CD4-positive, alpha-beta T cell treated with Interleukin-17A for 1 hour (primary cell): ENCODE measurements at regions not wholly inside any gene's neighbourhood (a gene's known extent, or its start where the extent isn't known, plus 50 kb on each side); places are given as distances from the start of the nearest gene placed in this dataset.

Source experiments
- DNase-seq: peaks from one replicate; pipeline ENCODE4 v3.0.0-alpha.2; 2020

DNA sequence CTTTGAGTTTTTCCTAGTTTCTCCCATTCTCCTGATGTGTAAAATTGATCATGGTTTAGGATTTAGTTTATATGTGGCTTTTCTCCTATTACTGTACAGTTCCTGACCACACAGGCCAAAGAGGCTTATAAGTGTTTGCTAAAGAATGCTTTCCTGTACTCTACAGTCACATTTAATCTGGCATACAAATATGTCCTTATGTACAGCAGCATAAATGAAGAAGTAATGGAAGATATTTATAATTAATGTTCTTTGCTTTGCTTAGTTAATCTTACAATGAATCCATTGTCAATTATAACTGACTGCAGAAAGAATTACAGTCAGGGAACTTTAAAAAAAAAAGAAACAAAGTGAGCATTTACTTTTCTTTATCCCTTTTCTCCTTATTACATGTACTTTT is 293.9 kb downstream of the KCNC2 start:
- no peak for DNase-seq

DNA sequence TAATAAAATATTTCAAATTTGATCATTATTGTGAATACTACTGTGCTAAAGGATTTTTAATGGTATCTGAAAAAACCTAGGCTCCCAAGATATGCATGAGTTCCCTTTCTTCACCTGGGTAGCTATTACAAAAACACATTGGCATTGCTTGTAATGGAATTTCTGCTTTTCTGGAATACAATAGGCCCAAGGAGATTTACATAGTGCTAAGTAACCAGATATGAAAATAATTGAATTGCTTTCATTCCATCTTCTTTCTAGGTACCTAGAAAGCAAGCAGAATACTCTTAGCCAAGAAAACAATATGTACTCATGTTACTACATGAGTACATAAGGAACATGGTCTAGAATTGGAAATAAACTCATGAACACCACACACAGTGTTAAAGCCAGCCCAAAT is 291.9 kb downstream of the KCNC2 start:
- no peak for DNase-seq

GRCh38 chr12:74918291-74918690 is 291.3 kb downstream of the KCNC2 start:
- DNase-seq: no peak

DNA sequence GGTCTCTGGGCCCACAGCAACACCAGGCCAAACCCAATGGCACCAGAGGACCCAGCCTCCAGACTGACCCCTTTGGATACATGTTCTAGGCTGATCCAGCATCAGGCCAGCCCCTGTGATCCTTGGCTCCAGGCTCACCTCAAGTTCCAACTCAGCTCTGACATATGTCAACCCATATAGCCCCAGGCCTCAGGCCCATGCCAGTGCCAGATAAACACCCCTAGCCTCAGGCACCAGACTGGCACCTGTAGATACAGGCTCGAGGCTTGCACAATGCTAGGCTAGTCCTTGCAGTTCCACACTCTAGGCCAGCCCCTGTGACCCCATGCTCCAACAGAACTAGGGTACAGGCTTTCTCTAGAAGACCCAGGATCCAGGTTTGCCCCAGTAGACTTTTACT is 287.5 kb downstream of the KCNC2 start:
- no peak for DNase-seq

DNA sequence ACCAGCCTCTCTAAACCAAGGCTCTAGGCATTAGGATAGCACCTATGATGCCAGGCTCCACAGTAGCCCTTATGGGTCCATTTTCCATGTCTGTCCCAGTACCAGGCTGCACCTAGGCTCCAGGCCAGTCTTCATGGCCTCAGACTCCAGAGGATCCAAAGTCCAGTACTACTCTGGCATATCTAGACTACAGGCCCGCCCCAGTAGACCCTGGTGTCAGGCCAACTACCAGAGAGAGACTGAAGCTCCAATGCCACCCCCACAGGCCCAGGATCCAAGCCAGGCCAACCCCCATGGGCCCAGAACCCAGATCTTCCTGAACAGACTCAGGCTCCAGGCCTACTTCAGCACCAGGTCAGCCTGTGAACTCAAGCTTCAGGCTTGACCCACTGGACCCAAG is 287.0 kb downstream of the KCNC2 start:
- DNase-seq: no peak

- DNase-seq: no peak
Observed at GRCh38 chr12:74941670-74942069, 268.0 kb downstream of the KCNC2 start.

GRCh38 chr12:74945771-74946198 is 263.9 kb downstream of the KCNC2 start:
- no peak for DNase-seq

- DNase-seq: no peak
Observed at GRCh38 chr12:74953697-74954096, 255.9 kb downstream of the KCNC2 start.

GRCh38 chr12:74957231-74957630 is 252.4 kb downstream of the KCNC2 start:
- DNase-seq: no peak

DNA sequence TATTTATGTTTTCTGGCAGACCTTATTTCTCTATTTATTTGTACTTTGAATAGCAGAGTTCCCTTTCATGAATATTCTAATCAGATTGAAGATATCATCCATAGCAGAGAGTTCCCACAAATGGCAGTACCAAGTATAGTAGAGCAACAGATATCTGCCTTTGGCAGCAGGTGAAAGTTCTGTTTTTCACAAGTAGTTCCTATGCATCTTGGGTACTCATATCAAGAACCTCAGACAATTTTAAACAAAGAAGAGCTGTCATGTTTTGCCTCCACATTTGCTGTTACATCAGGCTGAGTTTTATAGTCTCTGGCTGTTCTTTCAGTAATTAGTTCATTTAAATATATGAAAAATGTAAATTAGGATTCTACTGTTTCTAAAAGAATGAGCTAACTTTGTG is 252.0 kb downstream of the KCNC2 start:
- DNase-seq: no peak

- DNase-seq: no peak
Observed at GRCh38 chr12:74959657-74960056, 250.0 kb downstream of the KCNC2 start.

DNA sequence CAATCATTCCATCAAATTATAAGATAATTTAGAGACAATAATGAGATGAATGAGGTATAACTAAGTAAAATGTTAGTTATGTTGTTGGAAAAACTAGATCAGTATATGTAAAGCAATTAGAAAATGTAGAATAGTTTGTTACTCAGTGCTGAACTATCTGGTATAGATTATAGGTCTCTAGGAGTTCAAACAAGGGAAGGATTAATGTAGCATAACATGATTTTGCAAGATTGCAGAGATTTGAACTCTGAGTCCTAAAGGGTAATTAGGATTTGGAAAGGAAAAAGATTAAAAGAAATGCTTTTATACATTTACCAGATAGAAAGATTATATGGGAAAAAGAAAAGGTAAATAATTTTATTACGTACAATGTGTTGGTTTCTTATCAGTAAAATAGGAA is 246.3 kb downstream of the KCNC2 start:
- DNase-seq: no peak

- DNase-seq: no peak
Observed at GRCh38 chr12:74963867-74964331, 245.7 kb downstream of the KCNC2 start.

- DNase-seq: no peak
Observed at GRCh38 chr12:74964390-74964789, 245.2 kb downstream of the KCNC2 start.

GRCh38 chr12:74971201-74971600 is 238.4 kb downstream of the KCNC2 start:
- no peak for DNase-seq

- no peak for DNase-seq
Observed at GRCh38 chr12:74977832-74978481, 231.7 kb downstream of the KCNC2 start.

DNA sequence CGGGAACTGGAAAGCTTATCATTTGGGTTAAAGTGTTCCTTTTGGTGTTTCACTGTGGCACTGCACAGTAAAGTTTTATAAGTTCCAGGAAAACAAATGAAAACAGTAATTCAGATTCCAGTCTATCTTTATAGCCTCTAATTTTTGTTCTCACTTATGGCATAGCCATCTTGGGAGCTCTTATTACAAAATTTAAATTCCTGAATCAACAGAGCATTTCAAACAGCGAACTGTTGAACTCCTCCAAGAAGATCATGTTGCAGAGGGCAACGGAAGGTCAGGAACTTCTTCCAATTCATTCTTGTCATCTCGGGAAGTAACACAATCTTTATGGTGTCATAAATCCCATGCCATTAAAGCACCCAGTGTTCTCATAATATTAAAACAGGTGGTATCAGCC is 229.1 kb downstream of the KCNC2 start:
- no peak for DNase-seq

- DNase-seq: no peak
Observed at GRCh38 chr12:74981541-74981940, 228.1 kb downstream of the KCNC2 start.

DNA sequence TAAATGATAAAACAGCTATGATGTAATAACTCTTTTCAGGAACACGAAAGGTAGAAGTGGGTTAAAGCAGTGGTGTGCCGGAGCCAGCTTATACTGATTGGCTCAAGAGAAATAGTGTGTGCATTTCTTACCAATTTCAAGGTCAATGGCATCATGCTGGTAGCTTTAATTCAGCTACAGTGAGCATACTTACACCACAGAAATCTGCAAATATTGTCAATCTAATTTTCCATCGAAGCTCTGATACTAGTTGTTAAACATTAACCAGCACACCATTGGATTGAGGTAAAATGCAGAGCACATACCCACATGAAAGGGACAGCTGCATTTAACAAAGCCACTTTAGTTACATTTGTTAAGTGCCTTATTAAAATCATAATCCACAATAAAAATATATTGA is 225.7 kb downstream of the KCNC2 start:
- no peak for DNase-seq

- no peak for DNase-seq
Observed at GRCh38 chr12:74984631-74985030, 225.0 kb downstream of the KCNC2 start.

DNA sequence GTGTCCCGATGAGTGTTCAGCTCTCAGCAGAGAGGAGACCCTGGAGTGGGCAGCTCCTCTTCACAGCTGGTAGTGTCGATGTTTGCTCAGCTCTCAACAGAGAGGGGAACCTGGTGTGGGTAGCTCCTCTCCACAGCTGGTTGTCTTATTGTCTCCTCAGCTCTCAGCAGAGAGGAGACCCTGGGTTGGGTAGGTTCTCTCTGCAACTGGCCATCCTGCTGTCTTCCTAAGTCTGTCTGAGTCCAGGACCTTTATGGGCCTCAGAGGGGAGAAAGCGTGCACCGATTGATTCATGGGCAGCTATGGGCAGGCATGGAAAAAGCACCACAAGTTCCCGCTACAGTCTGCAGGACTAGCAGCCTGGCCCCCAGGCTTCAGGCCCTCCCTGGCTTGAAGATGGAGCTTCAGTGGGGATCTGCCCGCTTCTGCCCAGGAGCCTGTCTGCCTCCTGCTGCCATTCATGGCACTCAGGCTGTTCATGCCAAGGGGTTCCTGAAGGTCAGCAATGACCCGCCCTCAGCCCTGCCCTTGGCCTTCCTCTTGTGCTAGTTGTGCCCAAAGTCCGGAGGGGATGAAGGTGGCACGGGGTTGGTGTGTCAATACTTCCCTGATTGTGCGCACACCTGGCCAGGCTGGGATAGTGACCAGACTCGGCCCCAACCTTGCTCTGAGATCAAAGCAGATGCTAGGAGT is 224.2 kb downstream of the KCNC2 start:
- DNase-seq: no peak

DNA sequence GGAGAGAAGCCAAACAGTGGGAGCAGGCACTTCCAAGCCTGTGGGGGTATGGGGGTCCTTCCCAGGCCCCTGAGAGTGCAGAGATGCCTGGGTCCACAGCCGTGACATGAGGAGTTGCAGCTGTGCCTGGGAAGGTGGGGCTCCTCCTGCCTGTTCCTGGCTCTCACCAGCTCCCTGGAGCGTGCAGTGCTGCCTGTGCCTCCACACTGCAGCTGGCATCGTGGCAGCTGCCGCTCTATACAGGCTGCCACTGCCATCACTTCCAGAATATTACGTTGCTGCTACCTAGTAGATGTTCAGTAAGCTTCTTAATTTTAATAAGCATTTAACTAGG is 223.7 kb downstream of the KCNC2 start:
- no peak for DNase-seq

GRCh38 chr12:74988156-74988555 is 221.5 kb downstream of the KCNC2 start:
- DNase-seq: no peak
